Activated naive CD4-positive, alpha-beta T cell treated with anti-CD3 and anti-CD28 coated beads, Interleukin-2, amount 50 U/mL, for 16 hours (primary cell): ENCODE measurements at regions not wholly inside any gene's neighbourhood (a gene's known extent, or its start where the extent isn't known, plus 50 kb on each side); places are given as distances from the start of the nearest gene placed in this dataset.
"Not testable (repeated sequence)": the region's sequence is repeated elsewhere in the genome, so short reads cannot be mapped to it uniquely, and the experiment has no call there.

Source experiments
- DNase-seq: peaks from one replicate; pipeline ENCODE4 v3.0.0-alpha.2; 2020

DNA sequence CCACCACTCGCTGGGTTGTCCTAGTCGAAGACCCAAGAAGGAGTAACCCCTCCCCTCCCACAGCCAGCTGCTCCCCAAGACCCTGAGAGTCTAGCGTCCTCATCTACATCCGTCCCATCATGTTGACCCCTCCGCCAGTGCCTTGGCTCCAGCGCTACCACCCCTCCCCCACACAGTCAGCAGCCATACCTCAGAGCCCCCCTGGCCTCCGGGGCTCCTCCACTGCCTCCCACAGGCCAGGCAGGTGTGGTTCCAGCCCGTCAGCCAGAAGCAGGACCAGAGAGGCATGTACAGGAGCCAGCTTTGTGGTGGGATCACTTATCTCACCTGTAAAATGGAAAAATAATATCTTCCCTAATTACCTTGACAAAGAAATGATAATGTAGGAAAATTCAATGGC is 51.5 kb upstream of the PHF21B start:
- no peak for DNase-seq

DNA sequence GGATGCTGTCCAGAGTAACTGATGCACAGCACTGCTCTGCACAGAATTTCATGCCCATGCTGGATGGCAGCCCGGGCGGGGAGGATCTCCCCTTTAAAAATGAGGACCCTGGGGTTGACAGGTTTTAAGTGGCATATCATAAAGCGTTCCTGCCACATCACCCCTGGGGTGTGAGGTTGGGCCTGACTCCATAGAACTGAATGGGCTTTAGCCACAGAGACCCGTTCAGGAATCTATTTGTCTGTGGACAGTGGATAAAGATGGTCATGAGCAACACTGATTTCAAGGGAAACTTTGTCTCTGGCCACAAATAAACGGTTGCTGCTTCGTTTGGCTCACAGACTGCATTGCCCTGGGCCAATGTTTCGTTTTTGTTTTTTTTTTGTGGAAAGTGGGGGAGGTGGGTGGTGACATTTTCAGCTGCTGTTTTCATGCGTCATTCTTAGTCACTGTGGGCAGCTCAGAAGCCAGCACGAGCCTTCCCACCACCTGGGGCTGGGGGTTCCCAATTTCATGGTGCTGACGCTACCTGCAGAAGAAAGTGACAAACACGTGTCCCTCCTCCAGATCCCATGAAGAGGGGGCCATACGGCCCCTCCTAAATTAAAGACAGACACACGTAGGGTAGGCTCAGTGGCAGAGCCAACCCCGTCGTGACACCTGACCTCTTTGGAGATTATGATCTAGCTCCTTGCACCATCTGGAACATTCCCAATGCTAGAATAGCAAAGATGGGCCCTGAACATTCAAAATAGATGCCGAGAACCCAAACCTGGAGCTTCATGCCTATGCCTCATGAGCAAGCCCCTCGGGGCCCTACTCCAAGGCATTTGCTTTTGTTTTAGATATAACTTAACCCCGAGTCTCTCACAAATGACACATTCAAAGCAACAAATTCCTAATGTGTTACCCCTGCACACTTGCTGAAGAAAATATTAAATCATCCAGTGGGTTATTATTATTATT is 54.8 kb upstream of the PHF21B start:
- peak; percentile 56 for DNase-seq

DNA sequence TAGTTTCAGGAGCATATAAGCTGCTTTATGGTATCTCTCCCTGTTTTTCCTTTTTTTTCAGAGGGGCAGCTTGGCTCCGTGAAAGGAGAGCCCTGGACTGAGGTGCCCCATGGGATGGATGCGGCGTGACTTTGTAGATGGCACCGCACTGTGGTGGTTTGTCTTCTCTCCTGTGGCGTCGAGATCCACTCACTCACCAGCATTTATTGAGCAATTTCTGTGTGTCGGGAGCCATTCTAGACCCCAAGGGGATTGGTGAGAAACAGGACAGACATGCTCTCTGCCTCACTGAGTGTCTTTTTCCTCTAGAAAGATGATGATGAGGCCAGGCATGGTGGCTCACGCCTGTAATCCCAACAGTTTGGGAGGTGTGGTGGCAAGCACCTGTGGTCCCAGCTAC is 55.9 kb upstream of the PHF21B start:
- DNase-seq: no peak

DNA sequence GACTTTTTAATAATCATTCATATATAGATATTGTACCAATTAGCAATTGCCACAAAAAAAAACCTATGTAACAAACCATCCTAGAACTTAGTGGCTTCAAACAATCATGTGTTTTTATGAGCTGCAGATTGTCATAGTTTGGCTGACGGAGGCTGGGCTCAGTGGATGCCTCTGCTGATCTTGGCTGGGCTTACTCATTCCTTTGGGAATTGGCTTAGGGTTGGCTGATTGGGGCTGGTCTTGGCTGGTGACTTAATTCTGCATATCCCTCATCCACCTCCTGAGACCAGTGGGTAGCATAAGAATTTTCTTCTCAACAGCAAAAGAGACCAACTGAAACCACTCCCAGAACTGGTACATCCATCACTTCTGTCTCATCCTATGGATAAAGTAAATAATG is 57.9 kb upstream of the PHF21B start:
- DNase-seq: no peak

DNA sequence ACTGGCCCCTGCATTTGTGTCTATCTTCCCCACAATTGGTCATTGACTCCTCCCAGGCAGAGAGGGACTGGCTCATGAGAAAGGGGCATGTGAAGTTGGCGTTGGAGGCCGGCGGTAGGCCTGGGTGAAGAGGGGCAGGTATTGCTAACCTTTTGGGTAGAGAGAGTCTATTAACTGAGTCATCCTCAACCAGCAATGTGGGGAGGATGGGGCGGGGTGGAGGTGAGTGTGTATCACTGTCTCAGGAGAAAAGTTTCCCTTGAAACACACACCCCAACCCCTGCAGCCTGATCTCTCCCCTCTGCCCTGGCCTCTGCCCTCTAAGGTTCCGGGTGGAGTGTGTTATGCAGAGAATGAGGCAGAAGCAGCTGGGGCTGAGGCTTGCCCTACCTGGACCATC is 60.1 kb upstream of the PHF21B start:
- DNase-seq: no peak

DNA sequence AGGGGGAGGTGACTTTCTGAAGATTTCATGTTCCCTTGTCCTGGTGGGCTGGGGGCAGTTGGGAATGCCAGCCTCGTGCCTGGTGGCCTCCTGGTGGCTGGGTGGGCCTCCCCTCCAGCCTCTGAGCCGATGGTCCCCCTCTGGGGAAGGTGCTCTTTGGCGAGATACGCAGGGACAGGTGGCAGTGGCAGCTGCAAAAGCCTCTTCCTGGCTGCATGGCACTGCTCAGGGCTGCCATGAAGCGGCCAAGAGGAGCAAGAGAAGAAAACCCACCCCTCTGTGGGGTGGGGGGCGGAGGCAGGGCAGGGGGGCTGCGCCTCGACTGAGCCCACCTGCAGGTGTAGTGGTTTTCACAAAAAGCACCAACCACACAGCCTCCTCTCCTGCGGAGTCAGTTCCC is 61.8 kb upstream of the PHF21B start:
- DNase-seq: no peak

DNA sequence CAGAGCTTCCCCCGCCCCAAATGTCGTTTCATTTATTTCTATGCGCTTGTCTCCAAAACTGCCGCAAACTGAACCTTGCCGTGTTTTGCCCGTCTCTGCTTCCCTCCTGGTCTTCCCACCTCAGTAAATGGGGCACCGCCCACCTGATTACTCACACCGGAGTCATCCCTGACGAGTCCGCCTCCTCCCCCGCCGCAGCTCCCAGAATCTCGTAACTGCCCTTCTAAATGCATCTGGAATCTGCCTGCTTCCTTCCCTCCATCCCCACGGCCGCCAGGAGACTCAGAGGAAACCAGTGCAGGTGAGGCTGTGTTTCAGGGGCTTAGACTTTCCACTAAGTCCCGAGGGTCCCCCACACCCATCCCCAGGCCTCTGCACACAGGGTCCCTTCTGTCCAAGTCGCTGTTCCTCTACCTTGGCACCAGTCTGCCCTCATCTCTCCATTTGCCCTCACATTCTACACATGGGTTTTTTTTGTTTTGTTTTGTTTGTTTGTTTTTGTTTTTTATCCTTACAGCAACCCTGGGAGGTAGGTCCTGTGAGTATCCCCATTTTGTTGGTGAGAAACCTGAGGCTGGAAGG is 62.6 kb upstream of the PHF21B start:
- no peak for DNase-seq

DNA sequence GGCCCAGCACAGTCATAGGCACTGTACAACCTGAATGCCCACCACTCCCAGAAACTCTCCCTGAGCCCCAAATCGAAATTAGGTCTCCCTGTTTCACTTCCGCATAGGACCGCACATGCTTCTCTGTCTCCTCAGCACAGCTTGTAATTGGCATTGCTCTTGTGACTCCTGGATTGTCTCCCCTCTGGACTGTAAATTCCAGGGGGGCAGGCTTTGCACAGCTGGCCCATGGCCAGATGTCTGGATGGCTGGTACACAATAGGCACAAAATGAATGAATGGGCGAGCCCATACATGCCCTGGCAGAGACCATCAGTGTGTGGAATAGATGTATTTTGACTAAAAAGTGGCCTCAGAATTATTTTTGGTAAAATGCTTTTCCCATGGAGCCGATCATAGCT is 63.3 kb upstream of the PHF21B start:
- DNase-seq: no peak

DNA sequence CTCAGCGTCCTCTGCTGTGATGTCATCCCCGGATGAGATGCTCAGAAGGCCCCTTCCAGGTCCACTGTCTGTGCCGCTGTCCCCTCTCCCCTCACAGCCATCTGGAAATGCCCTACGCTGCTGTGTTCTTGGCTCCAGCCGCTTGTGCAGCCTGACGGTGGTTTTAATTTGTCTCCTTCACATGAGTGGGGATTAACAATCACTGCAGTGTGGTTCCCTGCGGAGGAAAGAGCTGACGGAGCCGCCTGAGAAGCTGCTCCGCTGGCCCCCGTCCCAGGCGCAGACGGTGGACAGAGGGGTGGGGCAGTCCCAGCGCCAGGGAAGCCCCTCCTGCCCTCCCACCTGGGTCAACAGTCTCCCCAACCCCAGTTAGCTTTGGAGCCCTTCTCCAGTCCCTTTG is 67.5 kb upstream of the PHF21B start:
- DNase-seq: no peak

DNA sequence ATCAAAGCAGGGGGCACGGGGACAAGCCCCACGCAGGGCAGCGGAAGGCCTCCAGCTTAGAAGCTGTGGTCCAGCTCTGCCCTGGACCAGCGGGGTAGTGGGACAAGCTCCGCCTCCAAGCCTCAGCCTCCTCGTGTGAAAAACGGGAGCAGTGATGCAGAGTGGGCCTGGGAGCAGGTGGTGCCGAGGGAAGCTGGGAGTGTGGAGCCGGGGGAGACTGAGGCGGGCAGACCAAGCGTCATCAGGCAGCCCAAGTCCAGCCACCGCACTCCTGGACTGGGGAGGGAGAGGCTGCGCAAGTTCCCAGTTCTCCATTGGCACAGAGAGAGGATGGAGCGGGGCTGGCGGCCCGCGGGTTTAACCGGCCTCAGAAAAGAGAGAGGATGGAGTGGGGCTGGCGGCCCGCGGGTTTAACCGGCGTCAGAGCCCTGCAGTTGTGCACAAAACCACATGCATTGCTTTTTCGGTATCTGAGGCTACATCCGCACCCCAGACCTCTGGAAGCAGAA is 68.1 kb upstream of the PHF21B start:
- DNase-seq: no peak

DNA sequence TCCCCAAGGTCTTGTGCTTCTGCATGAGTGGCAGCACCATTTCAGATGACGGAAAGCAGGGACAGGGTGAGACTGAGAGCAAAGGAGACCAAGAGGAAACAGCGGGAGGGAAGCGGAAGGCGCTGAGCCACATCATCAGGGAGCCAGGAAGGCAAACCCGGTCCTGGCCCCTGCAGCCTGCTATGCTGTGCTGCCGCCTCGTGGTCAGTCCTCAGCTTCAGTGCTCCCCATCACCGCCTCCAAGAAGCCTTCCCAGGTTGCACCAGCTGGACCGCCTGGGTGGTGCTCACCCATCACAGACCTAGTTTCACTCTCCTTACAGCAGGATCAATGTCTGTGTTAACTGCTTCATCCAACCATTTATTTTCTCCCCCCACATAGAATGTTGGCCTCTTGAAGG is 73.0 kb upstream of the PHF21B start:
- no peak for DNase-seq

DNA sequence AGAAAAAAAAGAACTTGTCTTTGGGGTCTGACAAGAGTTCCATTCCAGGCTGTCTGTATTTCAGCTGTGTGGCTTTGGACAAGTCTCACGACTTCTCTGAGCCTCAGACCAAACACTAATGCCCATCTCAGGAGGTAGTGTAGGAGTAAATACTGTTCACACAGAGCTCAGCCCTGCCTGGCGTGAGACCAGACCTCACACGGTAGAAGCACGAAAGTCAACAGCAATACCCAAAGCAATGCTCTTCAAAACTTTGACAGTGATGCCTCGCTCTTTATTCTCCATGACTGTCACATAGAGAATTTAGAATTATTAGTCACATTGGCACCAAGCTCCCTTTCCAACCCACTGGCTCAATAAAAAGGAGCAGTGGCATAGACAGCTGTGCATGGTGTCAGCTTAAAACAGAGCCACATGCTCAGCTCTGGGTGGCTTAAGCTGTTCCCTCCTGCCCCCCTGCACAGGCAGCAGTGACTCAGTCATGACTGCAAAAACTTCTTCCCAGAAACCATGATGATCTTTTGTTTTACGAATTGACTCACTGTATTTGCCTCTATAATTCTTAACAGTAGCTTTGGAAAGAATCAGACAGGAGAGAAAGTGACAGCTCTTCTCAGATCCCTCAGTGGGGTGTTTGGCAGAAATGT is 74.0 kb upstream of the PHF21B start:
- DNase-seq: no peak

DNA sequence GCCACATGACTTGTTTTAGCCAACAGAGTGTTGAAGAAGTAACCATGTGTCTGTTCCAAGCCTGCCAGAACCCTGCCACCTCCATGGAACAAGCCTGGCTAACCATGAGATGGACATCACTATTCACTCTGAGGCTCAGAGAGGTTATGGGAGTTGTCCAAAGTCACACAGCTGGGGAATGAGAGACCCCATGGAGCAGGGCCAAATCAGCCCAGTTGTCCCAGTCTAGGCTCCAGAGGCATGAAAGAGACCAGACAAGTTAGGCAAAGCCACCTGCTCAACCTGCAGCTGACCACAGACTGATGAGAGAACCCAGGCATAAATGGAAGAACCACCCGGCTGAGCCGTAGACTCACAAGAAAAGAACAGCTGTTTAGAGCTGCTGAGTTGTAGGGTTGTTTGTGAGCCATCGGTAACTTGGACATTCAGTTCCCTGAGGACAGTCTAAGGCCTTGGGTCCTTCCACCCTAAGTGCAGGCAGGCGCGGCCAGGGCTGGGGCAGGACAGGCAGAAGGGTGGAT is 74.7 kb upstream of the PHF21B start:
- no peak for DNase-seq

DNA sequence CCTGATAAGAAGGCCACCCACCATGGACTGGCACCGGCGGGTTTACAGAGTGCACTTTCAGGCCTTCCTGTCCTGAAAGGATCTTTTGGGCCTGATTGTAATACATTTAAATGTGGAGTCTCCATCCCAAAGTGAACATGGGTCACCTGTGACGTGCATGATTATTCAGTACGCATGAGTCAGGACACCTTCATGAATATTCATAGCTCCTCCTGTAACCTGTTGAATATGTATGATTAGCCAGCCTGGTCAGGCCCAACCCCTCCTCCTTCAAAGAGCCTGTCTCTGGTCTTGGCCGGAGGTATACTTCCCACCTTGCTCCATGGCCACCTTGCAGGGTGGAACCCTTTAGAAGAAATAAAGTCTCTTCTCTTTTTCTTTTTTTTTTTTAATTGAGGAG is 75.9 kb upstream of the NUP50 start:
- DNase-seq: no peak

DNA sequence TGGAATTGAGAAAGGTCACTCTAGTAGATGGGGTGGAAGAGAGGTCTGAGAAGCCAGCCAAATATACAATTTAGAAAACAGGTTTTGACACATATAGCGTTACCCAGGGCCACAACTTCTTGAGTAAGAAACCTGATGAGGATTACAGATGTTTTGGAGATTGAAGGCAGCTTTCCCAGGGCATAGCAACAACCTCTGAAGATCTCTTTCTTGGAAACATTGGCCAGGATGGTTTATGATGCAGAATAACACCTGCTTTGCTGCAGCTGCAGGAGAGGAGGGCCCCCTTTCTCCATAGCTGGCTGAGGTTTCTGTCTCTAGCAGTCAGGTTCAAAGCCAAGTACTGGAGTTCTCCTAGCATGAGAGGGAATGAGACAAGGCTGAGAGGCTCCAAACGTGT is 75.1 kb upstream of the NUP50 start:
- DNase-seq: no peak

DNA sequence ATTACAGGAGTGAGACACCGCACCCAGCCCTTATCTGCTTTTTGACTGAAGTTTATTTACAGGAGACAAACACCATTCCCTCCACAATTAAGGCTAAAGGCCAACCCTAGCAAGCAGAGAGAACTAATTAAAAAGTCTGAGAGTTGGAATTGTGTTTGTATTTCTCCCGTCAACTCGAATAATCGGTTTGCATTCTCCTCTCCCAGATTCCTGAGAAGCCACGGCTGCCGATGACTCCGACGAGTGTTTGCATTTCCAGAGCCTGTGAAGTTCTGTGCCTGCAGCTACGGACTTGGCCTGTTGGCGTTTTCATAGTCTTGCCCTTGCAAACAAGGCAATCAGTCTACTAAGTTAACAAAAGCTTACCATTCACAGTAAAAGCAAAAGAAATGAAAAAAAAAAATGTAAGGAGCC is 73.2 kb upstream of the NUP50 start:
- DNase-seq: no peak

DNA sequence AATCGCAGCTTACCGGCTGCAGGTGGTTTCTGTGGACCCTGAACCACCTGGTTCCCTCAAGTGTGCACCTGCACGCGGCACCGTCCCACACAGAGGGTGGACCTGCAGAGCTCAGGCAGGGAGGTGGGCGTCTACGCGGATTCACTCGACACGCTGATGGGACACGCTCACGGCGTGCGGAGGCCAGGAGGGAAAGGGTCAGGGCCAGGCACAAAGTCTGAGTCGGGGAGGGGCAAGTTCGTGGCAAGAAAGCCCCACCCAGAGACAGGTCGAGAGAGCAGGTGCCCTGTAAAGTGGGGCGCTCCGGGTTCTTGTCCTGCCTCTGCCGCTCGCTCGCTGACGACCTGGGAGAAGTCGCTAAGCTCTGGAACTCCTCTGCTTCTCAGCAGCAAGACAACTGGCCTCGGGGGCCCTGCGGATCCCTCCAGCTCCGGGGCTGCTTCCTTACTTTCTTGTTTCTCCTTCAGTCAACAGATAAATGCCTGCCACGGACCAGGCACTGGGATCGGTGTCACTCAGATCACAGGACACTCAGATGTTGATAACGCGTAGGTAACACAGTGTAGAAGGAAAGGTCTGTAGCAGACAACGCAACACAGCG is 72.4 kb upstream of the NUP50 start:
- no peak for DNase-seq

DNA sequence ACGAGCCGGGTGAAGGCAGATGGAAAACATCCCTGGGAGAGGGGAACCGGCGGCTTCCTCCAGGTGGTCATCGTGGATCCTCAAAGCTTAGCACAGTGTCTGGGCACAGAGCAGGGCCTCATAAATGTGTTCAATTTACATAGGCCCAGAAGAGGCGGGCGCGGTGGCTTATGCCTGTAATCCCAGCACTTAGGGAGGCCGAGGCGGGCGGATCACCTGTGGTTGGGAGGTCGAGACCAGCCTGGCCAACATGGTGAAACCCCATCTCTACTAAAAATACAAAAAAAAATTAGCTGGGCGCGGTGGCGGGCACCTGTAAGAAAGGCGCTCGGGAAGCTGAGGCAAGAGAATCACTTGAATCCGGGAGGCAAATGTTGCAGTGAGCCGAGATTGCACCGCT is 71.8 kb upstream of the NUP50 start:
- DNase-seq: not testable (repeated sequence)

DNA sequence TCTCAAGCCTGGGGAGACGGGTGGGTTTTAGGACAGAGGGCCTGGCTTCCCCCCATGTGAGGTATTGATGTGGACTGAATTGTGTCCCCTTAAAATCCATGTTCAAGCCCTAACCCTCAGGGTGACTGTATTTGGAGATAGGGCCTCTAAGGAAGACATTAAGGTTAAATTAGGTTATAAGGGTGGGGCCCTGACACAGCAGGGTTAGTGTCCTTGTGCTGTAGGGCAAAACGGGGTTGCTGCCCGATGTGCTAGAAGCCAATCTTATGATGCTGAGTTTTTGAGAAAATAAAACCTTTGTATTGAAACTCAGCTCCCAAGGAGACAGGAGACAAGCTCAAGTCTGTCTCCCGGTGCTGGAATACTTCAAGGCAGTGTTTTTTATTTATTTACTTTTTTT is 71.1 kb upstream of the NUP50 start:
- DNase-seq: no peak

DNA sequence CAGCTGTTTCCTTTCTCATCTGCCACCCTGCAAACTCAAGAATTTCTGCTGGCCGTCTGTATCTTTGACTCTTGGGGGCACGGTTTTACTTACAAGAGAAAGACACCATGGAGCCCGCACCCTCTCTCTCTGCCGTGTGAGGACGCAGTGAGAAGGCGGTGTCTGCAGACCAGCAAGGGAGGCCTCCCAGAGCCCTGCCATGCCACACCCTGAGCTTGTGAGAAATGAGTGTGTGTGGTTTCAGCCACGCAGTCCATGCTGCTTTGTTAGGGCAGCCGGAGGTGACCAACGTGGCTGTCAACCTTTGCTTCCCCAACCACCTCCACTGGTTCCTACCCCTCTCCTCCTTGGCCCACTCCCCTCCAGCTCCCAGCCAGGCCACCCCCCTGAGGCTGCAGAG is 70.1 kb upstream of the NUP50 start:
- no peak for DNase-seq

DNA sequence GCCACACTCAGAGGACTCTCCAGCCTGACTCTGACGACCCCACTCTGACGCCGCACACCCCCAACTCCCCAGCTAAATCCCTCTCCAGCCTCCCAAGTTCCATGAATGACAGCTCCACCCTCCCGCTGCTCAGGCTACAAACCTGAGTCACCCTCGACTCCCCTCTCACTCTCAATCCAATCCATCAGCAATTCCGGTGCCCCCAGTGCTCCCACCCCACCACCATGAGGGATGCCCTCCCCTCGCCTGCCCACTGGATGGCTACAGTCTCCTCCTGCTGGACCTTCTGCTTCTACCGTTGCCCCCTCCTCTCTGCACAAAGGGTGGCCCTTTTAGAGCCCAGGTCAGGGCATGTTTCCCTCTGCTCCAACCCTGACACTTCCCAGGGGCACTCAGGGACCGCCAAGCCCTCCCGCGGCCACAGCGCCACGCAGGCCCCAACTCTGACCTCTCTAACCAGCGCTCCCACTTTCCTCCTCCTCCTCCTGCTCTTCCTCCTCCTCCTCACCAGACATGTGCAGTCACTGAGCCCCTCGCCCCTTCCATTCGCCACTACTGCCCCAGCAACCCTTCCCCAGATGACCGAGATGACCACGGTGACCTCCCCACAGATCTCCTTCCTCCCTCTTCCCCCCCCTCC is 69.5 kb upstream of the NUP50 start:
- DNase-seq: no peak

DNA sequence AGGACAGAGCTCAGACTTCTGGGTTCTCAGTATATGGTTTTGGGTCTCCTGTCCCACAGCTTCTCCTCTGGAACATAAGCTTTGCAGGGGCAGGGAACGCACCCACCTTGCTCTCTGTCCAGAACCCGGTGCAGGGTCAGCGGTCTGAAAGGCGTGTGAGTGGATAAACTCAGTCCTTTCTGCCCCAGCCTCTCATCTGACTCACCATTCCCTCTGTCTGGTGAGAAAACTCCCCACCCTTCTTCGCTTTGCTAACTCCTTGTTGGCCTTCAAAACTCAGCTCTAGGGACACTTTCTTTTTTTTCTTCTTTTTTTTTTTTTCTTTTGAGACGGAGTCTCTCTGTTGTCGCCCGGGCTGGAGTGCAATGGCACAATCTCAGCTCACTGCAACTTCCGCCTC is 68.9 kb upstream of the NUP50 start:
- DNase-seq: no peak
